ENCODE measurements at regions not wholly inside any gene's neighbourhood (a gene's known extent, or its start where the extent isn't known, plus 50 kb on each side); places are given as distances from the start of the nearest gene placed in this dataset.

GRCh38 chr15:99464137-99464536, 101.6 kb upstream of the MEF2A start:
- Histone ChIP-seq H3K27ac (ENCODE audit: insufficient read depth, low read length) (no peak overlapping the region), H3K9me3 (ENCODE audit: control insufficient read depth, insufficient read depth, low read depth, low read length) (no peaks in the 10 kb centered on the region), H3K36me3 (ENCODE audit: control insufficient read depth, insufficient read depth, low read length) (no peaks in the 10 kb centered on the region), H3K27me3 (ENCODE audit: control insufficient read depth, insufficient read depth, low read length) (no peaks in the 10 kb centered on the region), H3K79me2 (ENCODE audit: control insufficient read depth, insufficient read depth, low read length) (no peaks in the 10 kb centered on the region), H3K4me2 (ENCODE audit: extremely low read depth, insufficient read depth, low read length) (no peak overlapping the region), H2AFZ (ENCODE audit: low read length) (no peak overlapping the region), H3K4me3 (replicated peaks in 1 of 4; ENCODE audit: control extremely low read depth in 1 of 4, insufficient read depth in 1 of 4, low read depth in 3 of 4, low read length in 4 of 4) (no peak overlapping the region), H3K4me1 (ENCODE audit: control insufficient read depth, extremely low read depth, insufficient read depth, low read length) (no peaks in the 10 kb centered on the region), H3K9ac (ENCODE audit: insufficient read depth, low read length) (no peak overlapping the region), H4K20me1 (ENCODE audit: control insufficient read depth, extremely low read depth, insufficient read depth, low read length) (no peaks in the 10 kb centered on the region)
- no peak for DNase-seq (ENCODE audit: low read depth in 2 of 2)
- no peak for TF ChIP-seq CTCF (conservative IDR thresholded peaks at IDR 0.05 in 1 of 2, IDR thresholded peaks at IDR 0.05 in 1 of 2; ENCODE audit: low read depth in 1 of 2, low read length in 2 of 2)
- TF ChIP-seq EZH2 (IDR thresholded peaks at IDR 0.05; ENCODE audit: low read length, missing control alignments) = no peak

- H3K27me3 ChIP-seq (ENCODE audit: control insufficient read depth, insufficient read depth, low read length) = no peaks in the 10 kb centered on the region
These were observed 99.0 kb upstream of the MEF2A start for GRCh38 chr15:99466701-99467337.

GRCh38 chr15:99467338-99467720, 98.5 kb upstream of the MEF2A start:
- no peaks in the 10 kb centered on the region for H4K20me1 ChIP-seq (ENCODE audit: control insufficient read depth, extremely low read depth, insufficient read depth, low read length)

More at GRCh38 chr15:99466701-99467337, 99.0 kb upstream of the MEF2A start:
- peak in 1 of 2 donors; percentile 70 for DNase-seq (ENCODE audit: low read depth in 2 of 2)
- no peak overlapping the region for H3K4me3 ChIP-seq (replicated peaks in 1 of 4; ENCODE audit: control extremely low read depth in 1 of 4, insufficient read depth in 1 of 4, low read depth in 3 of 4, low read length in 4 of 4)
- H3K9ac ChIP-seq (ENCODE audit: insufficient read depth, low read length) = no peak overlapping the region
- no peaks in the 10 kb centered on the region for H3K36me3 ChIP-seq (ENCODE audit: control insufficient read depth, insufficient read depth, low read length)
- no peaks in the 10 kb centered on the region for H3K9me3 ChIP-seq (ENCODE audit: control insufficient read depth, insufficient read depth, low read depth, low read length)
- H3K79me2 ChIP-seq (ENCODE audit: control insufficient read depth, insufficient read depth, low read length) = no peaks in the 10 kb centered on the region
- TF ChIP-seq EZH2 (IDR thresholded peaks at IDR 0.05; ENCODE audit: low read length, missing control alignments) (no peak), CTCF (conservative IDR thresholded peaks at IDR 0.05 in 1 of 2, IDR thresholded peaks at IDR 0.05 in 1 of 2; ENCODE audit: low read depth in 1 of 2, low read length in 2 of 2) (no peak)
- no peaks in the 10 kb centered on the region for H3K4me1 ChIP-seq (ENCODE audit: control insufficient read depth, extremely low read depth, insufficient read depth, low read length)
- no peak overlapping the region for H3K4me2 ChIP-seq (ENCODE audit: extremely low read depth, insufficient read depth, low read length)
- H4K20me1 ChIP-seq (ENCODE audit: control insufficient read depth, extremely low read depth, insufficient read depth, low read length) = no peaks in the 10 kb centered on the region
- H2AFZ ChIP-seq (ENCODE audit: low read length) = no peak overlapping the region
- H3K27ac ChIP-seq (ENCODE audit: insufficient read depth, low read length) = no peak overlapping the region

More at GRCh38 chr15:99467338-99467720, 98.5 kb upstream of the MEF2A start:
- Histone ChIP-seq H3K36me3 (ENCODE audit: control insufficient read depth, insufficient read depth, low read length) (no peaks in the 10 kb centered on the region), H3K27ac (ENCODE audit: insufficient read depth, low read length) (no peak overlapping the region), H3K79me2 (ENCODE audit: control insufficient read depth, insufficient read depth, low read length) (no peaks in the 10 kb centered on the region), H3K27me3 (ENCODE audit: control insufficient read depth, insufficient read depth, low read length) (no peaks in the 10 kb centered on the region), H2AFZ (ENCODE audit: low read length) (no peak overlapping the region), H3K4me3 (replicated peaks in 1 of 4; ENCODE audit: control extremely low read depth in 1 of 4, insufficient read depth in 1 of 4, low read depth in 3 of 4, low read length in 4 of 4) (no peak overlapping the region), H3K9ac (ENCODE audit: insufficient read depth, low read length) (no peak overlapping the region), H3K4me1 (ENCODE audit: control insufficient read depth, extremely low read depth, insufficient read depth, low read length) (no peaks in the 10 kb centered on the region), H3K9me3 (ENCODE audit: control insufficient read depth, insufficient read depth, low read depth, low read length) (no peaks in the 10 kb centered on the region), H3K4me2 (ENCODE audit: extremely low read depth, insufficient read depth, low read length) (no peak overlapping the region)
- TF ChIP-seq EZH2 (IDR thresholded peaks at IDR 0.05; ENCODE audit: low read length, missing control alignments) (no peak), CTCF (conservative IDR thresholded peaks at IDR 0.05 in 1 of 2, IDR thresholded peaks at IDR 0.05 in 1 of 2; ENCODE audit: low read depth in 1 of 2, low read length in 2 of 2) (no peak)
- DNase-seq (ENCODE audit: low read depth in 2 of 2) = no peak

Measured in fibroblast of lung (primary cell).